HG03457 (cell line): ENCODE measurements at regions not wholly inside any gene's neighbourhood (a gene's known extent, or its start where the extent isn't known, plus 50 kb on each side); places are given as distances from the start of the nearest gene placed in this dataset.
"Not testable (repeated sequence)": the region's sequence is repeated elsewhere in the genome, so short reads cannot be mapped to it uniquely, and the experiment has no call there.

Experiments
- ATAC-seq: cut with Tn5 transposase; IDR thresholded peaks from one replicate; pipeline ENCODE4 v1.9.1; 2021; ENCODE audit warnings: moderate number of reproducible peaks; ENCODE audit not compliant: unreplicated experiment

DNA sequence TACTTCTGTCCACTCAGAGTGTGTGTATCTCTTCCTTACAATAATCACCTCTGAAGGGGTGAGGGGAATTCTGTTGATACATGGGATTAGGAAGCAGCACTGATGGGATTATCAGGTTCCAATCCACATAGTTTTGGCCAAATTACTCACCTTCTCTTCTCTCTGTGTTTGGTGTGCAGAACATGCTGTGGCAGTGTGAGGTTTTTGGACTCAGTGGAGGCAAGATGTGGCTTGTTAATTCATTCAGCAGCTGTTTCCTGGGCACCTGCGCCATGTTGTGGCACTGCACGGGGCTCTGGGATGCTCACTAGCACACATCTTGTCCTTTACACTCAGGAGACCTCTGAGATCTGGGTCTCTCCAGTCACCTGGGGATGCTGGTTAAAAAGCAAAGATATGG, 350.3 kb upstream of the HS6ST1 start:
- no peak for ATAC-seq

DNA sequence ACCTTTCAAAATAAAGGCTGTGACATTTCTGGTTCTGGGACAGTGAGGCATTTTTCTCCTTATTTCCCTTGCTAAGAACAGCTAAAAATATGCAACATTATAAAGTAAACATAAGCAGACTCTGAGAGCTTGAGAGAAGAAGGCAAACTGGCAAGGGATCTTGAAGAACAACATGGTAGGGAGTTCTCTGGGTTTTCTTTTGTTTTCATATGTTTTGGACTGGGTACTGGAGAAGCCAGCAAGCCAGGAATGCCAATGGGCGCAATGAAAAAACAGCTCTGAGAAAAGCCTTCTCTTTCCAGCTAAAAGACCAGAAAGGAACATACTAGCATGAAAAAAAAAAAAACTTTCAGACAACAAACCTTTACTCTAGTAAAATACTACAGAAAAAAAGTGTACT, 351.4 kb upstream of the HS6ST1 start:
- no peak for ATAC-seq

DNA sequence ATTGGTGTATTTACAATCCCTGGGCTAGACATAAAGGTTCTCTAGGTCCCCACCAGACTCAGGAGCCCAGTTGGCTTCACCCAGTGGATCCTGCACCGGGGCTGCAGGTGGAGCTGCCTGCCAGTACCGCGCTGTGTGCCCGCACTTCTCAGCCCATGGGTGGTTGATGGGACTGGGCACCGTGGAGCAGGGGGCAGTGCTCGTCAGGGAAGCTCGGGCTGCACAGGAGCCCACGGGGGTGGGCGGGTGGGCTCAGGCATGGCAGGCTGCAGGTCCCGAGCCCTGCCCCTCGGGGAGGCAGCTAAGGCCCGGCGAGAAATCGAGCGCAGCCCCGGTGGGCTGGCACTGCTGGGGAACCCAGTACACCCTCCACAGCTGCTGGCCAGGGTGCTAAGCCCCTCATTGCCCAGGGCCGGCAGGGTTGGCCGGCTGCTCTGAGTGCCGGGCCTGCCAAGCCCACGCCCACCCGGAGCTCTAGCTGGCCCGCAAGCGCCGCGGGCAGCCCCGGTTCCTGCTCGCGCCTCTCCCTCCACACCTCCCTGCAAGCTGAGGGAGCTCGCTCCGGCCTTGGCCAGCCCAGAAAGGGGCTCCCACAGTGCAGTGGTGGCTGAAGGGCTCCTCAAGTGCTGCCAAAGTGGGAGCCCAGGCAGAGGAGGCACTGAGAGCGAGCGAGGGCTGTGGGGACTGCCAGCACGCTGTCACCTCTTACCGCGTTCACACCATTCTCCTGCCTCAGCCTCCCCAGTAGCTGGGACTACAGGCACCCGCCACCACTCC, 353.5 kb upstream of the HS6ST1 start:
- not testable (repeated sequence) for ATAC-seq

DNA sequence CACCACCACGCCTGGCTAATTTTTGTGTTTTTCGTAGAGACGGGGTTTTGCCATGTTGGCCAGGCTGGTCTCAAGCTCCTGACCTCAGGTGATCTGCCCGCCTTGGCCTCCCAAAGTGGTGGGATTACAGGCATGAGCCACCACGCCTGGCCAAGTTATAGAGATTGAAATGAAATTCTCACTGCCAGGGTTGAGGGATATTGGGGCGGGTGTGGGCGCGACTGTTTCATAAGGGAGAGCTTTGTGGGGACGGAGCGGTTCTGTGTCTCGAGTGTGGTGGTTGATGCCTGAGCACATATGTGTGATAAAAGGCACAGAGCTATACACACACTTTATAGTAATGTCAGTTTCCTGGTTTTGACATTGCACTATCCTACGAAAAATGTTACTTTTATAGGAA, 361.0 kb upstream of the HS6ST1 start:
- ATAC-seq = not testable (repeated sequence)

DNA sequence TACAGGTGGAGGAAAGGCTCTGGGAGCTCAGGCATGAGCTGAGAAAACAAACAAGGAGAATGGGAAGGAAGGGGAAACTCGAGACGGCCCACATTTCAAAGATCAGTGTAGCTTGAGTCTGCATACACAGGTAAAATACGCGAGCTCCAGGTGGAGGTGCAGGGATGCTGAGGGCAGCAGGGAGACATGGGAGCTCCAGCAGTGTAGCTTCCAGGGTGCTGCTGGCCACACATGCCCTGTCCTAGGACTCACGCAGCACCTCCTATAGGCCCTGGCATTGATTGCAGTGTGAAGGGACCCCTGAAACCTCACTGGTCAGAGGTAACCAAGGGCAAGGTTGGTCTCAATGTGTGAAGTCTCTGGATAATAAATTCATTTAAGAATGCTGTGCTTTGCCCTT, 362.8 kb upstream of the HS6ST1 start:
- no peak for ATAC-seq

DNA sequence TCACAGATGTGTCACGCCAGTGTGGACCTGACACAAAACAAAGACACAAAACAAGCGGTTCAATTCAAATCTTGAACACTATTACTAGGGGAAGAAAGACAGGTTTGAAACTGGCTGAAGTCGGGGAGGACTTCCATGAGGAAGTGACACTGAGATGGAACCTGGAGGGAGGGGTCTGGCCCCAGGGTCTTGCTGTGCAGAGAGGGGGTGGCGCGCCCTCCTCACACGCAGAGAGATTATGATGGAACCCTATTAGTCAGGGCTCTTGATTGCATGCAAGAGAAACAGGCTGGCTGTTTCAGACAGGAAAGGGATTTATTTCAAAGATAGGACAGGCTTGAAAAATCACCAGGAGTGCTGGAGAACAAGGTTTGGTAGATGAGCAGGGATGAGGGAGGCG, 363.6 kb upstream of the HS6ST1 start:
- no peak for ATAC-seq

DNA sequence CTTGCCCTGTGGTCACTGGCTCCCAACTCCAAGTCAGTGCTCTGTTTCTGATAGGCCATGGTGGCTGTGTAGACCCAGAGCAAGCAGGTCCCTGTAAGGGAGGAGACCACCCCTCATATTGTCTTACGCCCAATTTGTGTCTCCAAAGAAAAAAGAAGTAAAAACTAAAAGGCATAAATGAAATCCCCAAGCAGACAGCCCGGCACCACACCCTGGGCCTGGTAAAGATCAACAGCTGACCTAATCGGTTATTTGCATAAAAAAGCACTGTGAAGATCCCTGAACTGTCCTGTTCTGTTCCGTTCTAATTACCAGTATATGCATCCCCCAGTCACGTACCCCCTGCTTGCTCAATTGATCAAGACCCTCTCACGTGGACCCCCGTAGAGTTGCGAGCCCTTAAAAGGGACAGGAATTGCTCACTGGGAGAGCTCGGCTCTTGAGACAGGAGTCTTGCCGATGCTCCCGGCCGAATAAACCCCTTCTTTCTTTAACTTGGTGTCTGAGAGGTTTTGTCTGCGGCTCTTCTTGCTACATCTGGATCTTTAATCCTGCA, 364.1 kb upstream of the HS6ST1 start:
- ATAC-seq = no peak

DNA sequence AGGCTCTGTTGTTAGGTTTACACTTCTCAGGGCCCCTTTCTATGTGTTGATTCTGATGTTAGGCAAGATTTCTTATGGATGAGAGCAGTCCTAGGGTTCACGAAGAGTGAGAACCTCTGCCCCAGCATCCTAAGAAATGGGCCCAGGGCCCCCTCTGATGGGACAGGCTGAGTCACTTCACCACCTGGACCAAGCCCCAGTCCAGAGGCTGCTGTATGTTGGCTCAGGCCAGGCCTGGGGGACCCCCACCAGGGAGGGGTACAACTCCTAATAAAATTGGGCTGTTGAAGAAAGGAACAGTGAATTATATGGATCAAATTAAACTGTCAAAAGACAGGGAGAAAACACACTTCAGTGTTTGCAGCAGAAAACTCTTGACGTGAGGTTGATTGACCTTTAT, 365.9 kb upstream of the HS6ST1 start:
- no peak for ATAC-seq

DNA sequence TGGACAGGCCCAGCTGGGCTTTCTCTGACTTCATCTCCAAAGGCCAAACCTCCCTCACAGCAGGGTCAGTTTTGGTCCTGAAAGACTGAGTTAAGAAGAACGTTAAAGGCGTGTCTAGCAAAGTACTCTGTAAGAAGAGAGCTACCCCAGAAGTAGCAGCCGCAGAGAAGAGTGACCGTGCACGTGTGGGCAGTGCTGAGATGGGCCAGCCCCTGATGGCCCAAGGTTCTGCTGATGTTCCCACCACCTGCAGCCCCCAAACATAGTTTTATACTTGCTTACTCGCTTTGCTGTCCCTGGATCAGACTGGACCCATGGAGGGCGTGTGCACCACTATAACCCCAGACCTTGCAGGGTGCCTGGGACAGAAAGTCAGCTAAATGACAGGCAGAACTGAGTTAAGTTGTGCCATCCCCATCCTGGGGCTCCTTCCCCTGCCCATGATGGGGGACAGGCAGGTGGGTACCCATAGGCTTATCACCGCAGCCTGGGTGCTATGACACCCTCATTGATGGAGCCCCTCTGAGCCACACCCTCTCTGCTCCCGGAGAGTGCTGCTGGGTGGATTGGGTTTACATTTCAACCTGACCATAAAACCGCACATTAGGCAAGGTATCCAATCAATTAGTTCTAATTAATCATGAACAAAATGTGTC, 367.3 kb upstream of the HS6ST1 start:
- ATAC-seq = peak; percentile 42

DNA sequence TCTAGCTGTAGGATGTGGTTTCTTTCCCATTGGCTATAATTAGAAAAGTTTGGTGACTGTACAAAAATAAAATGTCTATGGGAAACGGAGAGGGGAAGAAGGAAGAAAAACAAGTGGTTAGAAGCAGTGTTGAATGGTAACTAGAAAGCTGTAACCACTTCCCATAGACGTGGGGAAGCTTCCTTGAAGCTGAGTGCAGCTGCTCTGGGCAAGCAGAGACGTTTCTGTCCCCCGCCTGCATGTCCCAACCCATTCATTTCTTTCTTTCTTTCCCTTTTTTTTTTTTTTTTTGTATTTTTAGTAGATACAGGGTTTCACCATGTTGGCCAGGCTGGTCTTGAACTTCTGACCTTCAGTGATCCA, 367.8 kb upstream of the HS6ST1 start:
- peak; percentile 75 for ATAC-seq

DNA sequence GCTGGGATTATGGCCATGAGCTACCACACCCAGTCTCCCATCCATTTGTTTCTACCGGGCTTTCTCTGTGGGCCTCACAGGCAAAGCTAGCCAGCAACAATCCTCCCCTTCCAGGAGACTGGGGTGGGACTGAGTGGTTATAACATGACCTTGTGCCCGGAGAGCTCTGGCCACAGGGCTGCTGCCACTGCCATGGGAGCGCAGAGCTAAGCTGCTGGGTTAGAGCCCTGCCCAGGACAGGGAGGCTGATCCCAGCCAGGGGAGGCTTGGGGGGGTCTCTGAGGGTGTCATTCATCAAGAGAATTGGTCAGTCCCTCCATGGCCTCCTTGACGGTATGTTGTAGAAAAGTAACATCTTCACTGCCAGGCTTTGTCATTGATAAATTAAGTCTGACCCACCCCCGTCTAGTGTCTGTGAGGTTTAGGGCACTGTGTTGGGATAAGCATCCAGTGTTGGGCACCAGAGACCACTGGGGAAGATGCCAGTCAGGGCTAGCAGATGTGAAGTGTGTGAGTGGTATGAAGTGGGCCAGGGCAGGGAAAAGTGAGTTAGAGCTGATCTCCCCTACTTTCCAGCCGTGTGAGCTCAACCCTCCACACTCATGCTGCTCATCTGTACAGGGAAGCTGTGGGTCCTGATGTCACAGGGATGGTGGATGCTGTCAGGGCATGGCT, 368.4 kb upstream of the HS6ST1 start:
- ATAC-seq = no peak

DNA sequence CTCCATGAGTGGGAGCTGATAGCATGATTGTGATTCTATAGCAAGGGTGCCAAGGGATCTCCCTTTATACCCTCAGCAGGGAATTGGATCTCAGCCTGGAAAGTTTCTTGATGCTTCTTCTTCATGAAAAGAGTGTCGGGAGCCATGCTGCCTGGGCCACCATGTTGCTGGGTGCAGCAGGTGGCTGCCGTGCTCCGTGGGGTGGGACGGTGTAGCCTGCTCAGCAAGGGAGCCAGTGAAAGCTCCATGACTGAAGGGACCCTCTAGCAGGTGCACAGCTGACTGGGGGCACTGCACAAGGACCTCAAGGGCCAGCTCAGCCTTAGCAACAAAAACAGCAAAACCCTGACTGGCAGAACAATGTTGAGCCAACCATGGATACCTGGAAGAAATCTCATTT, 368.9 kb upstream of the HS6ST1 start:
- no peak for ATAC-seq

DNA sequence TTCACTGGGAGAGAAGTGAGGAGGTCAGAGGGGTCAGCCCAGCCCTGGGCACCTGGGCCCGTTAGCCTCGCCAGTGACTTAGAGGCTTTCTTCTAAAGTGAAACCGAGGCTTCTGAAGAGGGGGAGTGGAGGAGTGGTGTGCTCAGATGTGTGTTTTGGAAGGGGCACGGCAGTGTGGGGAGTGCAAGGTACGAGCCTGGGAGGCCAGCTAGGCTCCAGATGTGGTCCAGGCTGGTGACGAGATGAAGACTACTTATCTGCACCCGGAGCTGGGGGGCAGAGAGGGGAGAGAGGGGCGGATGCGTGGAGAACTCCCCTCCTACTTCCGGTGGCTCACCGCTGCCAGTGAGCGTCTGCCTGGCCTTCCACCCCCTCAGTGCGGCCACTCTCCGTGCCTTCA, 371.3 kb upstream of the HS6ST1 start:
- no peak for ATAC-seq

DNA sequence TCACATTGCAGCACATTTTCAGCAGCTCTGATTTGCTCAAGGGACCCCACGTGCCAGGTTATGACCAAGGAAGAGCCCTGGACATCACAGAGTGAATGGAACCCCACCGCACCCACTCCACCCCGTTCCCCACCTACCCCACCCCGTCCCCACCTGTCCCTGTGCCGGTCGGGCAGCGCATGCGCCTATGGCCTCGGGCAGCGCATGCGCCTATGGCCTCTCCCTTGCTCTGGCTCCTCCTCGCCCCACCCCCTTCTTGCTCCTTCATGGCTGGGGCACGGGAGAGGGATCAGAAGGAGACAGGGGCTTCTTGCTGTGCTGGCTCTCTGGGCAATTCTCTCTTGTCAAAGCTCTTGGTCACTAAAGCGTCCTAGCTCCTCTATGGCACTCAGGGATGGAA, 371.8 kb upstream of the HS6ST1 start:
- no peak for ATAC-seq

DNA sequence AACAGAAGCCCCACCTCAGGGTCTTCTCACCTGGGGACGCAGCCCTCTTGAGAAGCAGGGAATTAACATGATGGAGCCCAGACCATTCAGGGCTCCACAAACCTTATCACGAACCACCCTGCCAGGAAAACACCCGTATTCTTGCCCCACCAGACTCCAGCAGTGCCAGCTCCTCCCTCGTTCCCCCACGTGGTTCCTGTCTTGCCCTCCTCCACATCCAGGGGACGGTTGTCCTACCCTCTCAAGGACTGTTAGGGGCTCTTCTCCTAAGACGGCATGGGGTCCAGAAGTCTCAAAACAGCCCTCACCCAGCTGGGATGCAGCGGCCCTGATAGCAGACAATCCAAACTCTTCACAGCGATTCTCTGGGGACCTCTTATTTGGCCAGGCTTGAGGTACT, 372.2 kb upstream of the HS6ST1 start:
- no peak for ATAC-seq

DNA sequence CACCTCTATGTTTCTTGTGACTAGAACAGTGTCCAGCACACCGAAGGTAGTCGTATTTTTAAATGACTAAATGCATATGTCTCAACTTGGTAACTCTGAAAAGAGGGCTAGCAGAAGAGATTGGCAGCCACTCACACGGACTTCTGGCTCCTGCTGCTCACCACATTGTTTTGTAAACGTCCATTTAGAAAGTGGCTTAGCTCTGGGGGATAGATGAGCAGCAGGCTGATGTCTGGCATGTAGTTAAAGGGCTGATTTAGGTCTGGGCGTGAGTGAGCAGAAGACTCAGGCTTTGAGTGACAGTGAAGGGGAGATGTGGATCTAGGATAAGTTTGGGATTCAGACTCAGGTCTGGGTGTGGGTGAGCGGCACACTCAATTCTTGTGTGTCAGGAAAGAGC, 372.9 kb upstream of the HS6ST1 start:
- no peak for ATAC-seq

DNA sequence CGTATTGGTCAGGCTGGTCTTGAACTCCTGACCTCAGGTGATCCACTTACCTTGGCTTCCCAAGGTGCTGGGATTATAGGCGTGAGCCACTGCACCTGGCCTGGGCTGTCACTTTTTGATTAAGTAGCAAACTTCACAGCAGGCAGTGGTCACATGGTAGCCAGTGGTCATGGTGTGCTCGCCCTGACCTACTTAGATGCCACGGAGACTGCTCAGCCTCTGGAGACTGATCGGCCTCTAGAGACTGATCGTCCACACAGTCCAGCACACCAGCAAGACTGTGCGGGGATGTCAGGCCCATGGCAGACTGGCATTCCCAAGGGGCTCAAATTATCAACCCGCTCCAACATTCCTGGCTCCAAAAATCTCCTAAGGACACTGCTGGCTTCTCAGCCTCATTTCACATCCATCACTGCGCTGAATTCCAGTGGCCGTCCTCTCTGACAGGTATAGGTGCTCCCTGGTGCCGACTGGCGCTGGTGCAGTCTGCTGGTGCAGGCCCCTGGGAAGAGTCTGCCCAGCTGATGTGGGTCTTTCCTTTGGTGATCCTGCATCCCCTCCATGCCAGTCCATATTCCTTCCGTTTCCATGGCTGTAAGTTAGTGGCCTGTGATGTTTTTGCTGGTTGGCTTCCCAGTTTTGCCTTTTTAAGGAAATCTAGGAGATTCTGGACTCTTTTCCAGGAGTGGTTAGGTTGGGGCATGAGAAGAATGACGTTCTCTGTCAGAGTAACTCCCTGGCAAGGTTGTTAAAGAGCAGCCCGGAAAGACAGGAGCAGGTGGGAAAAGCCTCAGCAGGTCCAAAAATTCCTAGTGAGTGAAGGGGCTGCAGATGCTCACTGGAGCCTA, 374.5 kb upstream of the HS6ST1 start:
- ATAC-seq = no peak

DNA sequence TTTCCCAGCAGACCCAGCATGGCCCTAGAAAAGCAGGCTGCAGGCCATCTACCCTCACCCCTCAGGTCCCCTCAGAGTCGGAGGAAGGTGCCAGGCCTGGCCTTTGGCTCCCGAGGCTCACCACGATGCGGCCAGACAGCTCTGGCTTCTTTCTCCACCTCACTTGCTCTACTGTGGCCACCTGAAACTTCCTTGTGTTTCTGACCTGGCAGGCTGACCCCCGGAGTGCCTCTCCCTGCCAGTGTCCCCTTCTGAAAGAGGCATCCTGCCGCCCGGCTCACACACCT, 375.0 kb upstream of the HS6ST1 start:
- ATAC-seq = no peak

DNA sequence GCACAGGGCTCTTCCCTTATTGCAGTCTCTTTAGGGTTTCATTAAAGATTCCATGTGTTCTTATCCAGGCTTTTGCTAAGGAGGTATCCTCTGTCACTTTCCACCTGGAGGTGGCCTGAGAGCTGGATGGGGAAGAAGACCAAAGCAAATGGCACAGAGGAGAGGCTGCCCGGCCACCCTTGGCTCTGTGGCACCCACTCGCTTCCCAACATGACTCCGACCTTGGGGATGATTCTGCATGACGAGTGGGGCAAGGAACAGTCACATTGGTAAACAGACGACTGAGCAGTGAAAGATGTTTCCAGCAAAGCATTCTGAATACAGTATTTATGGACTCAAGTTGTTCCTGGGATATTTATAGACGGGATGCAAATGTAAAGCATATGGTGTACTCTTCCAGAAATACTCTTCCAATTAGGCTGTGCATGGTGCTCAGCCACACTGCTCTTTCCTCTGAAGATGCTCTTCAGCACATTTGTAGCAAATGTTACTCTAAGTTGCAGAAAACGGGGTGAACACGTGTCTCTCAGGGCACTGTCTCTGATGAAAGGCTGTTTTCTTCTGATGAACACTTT, 377.1 kb upstream of the HS6ST1 start:
- ATAC-seq = no peak

DNA sequence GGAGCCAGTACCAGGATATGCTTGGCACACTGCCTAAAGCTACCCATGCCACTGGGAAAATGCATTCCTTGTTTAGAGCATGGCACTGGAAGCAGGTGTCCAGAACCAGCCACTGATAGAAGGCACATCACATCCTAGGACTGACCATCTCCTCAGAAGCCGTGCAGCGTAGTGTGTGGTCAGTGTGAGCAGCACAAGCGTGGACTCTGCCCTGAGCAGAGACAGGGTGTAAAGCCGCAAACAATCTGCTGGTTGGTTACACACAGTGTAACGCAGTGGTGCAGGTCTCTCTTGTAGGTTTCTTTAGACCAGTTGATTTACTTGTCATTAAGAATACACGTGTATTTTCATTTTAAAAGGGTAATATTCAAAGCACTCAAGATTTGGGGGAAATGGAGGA, 377.8 kb upstream of the HS6ST1 start:
- ATAC-seq = no peak

DNA sequence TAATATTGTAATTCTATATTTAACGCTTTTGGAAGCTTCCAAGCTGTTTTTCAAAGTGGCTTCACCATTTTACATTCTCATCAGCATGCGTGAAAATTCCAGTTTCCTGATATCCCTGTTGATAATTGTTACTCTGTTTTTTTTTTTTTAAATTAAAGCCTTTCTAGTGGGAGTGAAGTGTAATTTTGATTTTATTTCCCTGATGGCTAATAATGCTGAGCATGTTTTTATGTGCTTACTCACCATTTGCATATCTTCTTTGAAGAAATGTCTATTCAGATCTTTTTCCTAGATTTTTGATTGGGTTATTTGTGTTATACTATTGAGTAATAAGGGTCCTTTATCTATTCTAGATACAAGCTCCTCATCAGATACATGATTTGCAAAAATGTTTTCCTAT, 382.8 kb upstream of the HS6ST1 start:
- ATAC-seq = no peak
